ENCODE measurements at regions not wholly inside any gene's neighbourhood (a gene's known extent, or its start where the extent isn't known, plus 50 kb on each side); places are given as distances from the start of the nearest gene placed in this dataset.

DNA sequence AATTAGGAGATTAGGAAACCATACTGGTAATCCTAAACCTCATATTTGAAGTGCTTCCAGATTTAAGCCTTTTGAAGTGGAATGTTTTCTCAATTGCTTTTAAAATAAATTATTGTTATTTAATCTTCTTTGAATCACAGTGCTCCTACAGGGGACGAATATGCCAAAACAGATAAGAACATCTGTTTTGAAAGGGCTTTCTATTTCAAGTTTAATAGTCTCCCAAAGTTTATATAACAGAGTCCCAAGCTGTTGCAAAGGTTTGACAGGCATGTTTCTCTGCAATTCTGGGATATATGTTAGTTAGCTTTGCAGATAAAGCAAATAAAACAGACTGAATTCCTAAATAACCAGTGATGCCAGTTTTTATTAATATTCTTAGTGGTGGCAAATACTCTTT is 803.7 kb downstream of the TLE4 start:
- TF ChIP-seq, protein P1, sequence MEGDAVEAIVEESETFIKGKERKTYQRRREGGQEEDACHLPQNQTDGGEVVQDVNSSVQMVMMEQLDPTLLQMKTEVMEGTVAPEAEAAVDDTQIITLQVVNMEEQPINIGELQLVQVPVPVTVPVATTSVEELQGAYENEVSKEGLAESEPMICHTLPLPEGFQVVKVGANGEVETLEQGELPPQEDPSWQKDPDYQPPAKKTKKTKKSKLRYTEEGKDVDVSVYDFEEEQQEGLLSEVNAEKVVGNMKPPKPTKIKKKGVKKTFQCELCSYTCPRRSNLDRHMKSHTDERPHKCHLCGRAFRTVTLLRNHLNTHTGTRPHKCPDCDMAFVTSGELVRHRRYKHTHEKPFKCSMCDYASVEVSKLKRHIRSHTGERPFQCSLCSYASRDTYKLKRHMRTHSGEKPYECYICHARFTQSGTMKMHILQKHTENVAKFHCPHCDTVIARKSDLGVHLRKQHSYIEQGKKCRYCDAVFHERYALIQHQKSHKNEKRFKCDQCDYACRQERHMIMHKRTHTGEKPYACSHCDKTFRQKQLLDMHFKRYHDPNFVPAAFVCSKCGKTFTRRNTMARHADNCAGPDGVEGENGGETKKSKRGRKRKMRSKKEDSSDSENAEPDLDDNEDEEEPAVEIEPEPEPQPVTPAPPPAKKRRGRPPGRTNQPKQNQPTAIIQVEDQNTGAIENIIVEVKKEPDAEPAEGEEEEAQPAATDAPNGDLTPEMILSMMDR (IDR thresholded peaks at IDR 0.05; ENCODE audit: control extremely low read depth in 1 of 3, insufficient read depth in 1 of 3, low read depth in 1 of 3, low read length in 3 of 3), result no peak
- TF ChIP-seq SRF (IDR thresholded peaks at IDR 0.05; ENCODE audit: low read depth, low read length) (no peak), SAP30 (IDR thresholded peaks at IDR 0.05; ENCODE audit: insufficient read depth, insufficient replicate concordance, low read length) (no peak), EZH2 (IDR thresholded peaks at IDR 0.05; ENCODE audit: low read depth, low read length, severe bottlenecking) (no peak), SIN3A (conservative IDR thresholded peaks at IDR 0.05 in 1 of 2, IDR thresholded peaks at IDR 0.05 in 1 of 2; ENCODE audit: low read depth in 1 of 2, low read length in 2 of 2) (no peak), CREB1 (IDR thresholded peaks at IDR 0.05) (no peak), GABPA (IDR thresholded peaks at IDR 0.05; ENCODE audit: borderline replicate concordance, insufficient read depth, low read length) (no peak), YY1 (IDR thresholded peaks at IDR 0.05; ENCODE audit: low read depth, low read length) (no peak), MAFK (IDR thresholded peaks at IDR 0.05; ENCODE audit: low read depth, low read length) (no peak), EP300 (IDR thresholded peaks at IDR 0.05; ENCODE audit: borderline replicate concordance in 1 of 2, low read depth in 2 of 2, low read length in 2 of 2) (no peak), POLR2AphosphoS5 (IDR thresholded peaks at IDR 0.05; ENCODE audit: low read depth, low read length) (no peak), BRCA1 (IDR thresholded peaks at IDR 0.05; ENCODE audit: low read depth, low read length) (no peak)
- TF ChIP-seq, protein P2, sequence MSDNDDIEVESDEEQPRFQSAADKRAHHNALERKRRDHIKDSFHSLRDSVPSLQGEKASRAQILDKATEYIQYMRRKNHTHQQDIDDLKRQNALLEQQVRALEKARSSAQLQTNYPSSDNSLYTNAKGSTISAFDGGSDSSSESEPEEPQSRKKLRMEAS (IDR thresholded peaks at IDR 0.05), result no peak
